ENCODE measurements at regions not wholly inside any gene's neighbourhood (a gene's known extent, or its start where the extent isn't known, plus 50 kb on each side); places are given as distances from the start of the nearest gene placed in this dataset.

- no peak for DNase-seq (ENCODE audit: extremely low read depth, low read depth)
- TF ChIP-seq CTCF (IDR thresholded peaks at IDR 0.05; ENCODE audit: low read depth, low read length), result no peak
Measured at GRCh38 chr2:160890667-160891352, 269.4 kb upstream of the TANK start.

GRCh38 chr2:160891353-160891740, 268.9 kb upstream of the TANK start:
- no peak for TF ChIP-seq CTCF (IDR thresholded peaks at IDR 0.05; ENCODE audit: low read depth, low read length)
- no peak for DNase-seq (ENCODE audit: extremely low read depth, low read depth)

- DNase-seq (ENCODE audit: extremely low read depth, low read depth), result no peak
- no peak for TF ChIP-seq CTCF (IDR thresholded peaks at IDR 0.05; ENCODE audit: low read depth, low read length)
Measured at GRCh38 chr2:160892204-160892603, 268.0 kb upstream of the TANK start.

GRCh38 chr2:160893581-160893980, 266.6 kb upstream of the TANK start:
- no peak for DNase-seq (ENCODE audit: extremely low read depth, low read depth)
- no peak for TF ChIP-seq CTCF (IDR thresholded peaks at IDR 0.05; ENCODE audit: low read depth, low read length)

GRCh38 chr2:160898581-160899307, 261.5 kb upstream of the TANK start:
- no peak for DNase-seq (ENCODE audit: extremely low read depth, low read depth)
- TF ChIP-seq CTCF (IDR thresholded peaks at IDR 0.05; ENCODE audit: low read depth, low read length), result no peak

GRCh38 chr2:160901613-160902012, 258.6 kb upstream of the TANK start:
- no peak for TF ChIP-seq CTCF (IDR thresholded peaks at IDR 0.05; ENCODE audit: low read depth, low read length)
- no peak for DNase-seq (ENCODE audit: extremely low read depth, low read depth)

GRCh38 chr2:160905862-160906261, 254.4 kb upstream of the TANK start:
- TF ChIP-seq CTCF (IDR thresholded peaks at IDR 0.05; ENCODE audit: low read depth, low read length), result no peak
- DNase-seq (ENCODE audit: extremely low read depth, low read depth), result no peak
